GM18868 (cell line): ENCODE measurements at regions not wholly inside any gene's neighbourhood (a gene's known extent, or its start where the extent isn't known, plus 50 kb on each side); places are given as distances from the start of the nearest gene placed in this dataset.
"Not testable (repeated sequence)": the region's sequence is repeated elsewhere in the genome, so short reads cannot be mapped to it uniquely, and the experiment has no call there.

ENCODE experiments used
- ATAC-seq: cut with Tn5 transposase; IDR thresholded peaks from one replicate; pipeline ENCODE4 v1.9.1; 2021; ENCODE audit warnings: mild to moderate bottlenecking, moderate library complexity; ENCODE audit not compliant: unreplicated experiment

DNA sequence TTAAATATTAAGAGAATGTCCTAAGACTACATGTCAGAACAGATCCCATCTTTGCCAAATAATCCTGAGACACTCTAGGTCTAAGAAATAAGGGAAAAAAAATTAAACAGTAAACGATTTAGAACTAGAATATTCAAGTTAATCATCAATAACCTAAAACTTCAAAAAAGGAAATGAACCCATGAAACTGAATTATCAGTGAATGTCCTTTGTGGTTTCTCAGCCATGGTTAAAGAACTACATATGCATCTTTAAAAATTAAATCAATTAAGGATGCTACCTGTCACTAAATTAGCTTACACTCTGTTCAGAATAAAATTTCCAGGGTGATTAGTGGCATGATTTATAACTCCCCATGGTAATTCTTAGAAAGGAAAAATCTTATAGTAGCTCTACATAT lies 850.0 kb upstream of the C9orf72 start:
- ATAC-seq = no peak

DNA sequence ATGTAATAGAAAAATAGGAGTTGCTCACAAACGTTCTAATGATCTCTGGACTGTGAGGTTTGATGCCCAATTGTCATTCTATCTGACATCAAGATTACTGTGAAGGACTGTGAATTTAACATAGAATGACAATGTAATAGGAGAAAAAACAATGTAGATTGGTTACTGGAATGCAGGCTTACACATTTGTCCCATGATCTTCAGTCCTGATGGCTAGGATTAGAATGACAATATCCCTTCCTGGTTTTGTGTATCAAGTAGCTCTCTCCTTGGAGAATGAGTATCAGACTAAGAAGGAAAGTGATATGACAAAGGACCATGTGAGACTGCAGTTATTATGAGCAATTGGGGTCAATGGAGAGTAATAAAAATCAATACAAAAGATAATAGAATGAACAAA lies 862.2 kb upstream of the C9orf72 start:
- no peak for ATAC-seq

- no peak for ATAC-seq
Measured at GRCh38 chr9:28439688-28440087, 866.4 kb upstream of the C9orf72 start.

DNA sequence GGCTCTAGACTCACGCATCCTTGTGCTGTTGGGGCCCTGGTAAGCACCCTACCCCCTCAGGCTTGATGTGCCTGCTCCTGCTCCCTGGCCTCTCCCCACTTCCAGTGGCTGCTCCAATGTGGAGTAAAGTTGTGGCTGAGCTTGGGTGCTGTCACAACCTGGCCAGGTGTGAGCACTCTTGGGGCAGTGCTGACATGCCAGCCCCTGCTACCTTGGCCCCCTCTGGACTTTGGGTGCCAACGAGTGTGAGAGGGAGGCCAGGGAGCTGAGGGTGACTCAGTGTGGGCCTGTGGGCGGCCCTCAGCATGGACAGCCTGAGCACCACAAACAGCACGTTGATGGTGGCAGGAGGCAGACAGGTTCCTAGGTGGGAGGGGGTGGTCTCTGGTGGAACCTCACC lies 870.2 kb upstream of the C9orf72 start:
- no peak for ATAC-seq

DNA sequence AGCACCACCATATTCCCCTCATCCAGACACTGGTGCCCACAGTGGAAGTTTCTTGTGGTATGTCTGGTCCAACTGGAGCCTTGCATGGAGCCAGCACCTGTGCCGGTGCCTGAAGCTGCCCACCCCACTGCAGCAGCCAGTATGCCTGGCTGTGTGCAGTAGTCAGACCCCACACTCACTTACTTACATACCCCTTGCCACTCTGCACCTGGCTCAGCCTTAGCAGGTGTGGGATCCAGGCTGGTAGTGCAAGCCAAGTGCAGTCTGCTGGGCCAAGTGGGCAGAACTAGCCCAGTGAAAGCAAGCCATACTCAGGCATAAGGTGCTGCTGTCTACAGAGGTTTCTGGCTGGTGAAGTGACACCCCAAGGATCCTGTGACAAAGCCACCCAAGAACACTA lies 871.4 kb upstream of the C9orf72 start:
- no peak for ATAC-seq

DNA sequence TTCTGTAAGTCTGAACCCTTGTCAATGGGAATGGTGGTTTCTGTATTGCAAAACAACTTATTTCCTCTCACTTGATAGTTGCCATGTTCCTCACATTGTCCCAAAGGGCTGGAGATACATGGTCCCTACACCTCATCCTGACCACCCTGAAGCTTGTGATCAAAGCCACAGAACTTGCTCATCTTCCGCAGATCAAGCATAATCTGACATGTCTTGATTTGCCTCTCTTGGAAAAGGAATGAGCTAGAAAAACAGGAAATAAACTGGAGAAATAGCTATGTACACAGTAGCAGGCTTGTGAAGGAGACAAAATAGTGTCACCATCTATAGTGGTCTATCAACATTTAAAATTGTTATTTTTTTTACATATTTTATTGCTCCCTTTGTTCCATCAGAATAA lies 871.9 kb upstream of the C9orf72 start:
- ATAC-seq = no peak

- no peak for ATAC-seq
Measured at GRCh38 chr9:28453918-28454317, 880.6 kb upstream of the C9orf72 start.

GRCh38 chr9:28456861-28457260 lies 883.6 kb upstream of the C9orf72 start:
- ATAC-seq = no peak

DNA sequence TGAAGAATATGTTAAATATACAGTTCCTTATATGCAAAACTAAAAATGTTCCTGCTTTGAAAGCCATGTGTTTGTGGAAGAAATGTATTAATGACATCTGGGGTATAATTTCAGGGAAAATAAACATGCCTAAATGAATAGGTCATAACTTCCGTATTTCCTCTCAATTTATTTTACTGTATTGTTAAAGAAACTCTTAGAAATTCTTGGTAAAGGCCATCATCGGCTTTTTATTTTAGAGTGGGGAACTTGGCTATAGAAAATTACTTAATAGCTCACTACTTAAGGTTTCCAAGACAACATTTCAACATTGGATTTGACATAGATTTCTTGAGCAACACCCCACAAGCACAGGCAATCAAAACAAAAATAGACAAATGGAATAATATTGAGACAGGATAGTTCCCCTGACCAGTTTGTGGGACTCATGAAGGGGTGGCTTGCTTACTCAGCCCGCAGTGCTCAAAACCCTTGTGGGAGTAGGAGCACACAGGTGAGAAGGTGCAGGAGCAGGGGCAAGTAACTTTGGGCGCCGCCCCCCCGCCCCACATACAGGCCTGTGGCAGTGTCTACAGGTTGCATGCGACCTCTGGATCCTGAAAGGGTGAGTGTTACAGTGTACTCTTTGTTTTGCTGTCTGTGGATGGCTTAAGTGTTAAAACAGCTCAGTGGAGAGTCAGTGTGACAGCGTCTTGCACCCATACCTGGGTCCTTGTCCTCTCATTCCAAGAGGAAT lies 891.4 kb upstream of the C9orf72 start:
- no peak for ATAC-seq

DNA sequence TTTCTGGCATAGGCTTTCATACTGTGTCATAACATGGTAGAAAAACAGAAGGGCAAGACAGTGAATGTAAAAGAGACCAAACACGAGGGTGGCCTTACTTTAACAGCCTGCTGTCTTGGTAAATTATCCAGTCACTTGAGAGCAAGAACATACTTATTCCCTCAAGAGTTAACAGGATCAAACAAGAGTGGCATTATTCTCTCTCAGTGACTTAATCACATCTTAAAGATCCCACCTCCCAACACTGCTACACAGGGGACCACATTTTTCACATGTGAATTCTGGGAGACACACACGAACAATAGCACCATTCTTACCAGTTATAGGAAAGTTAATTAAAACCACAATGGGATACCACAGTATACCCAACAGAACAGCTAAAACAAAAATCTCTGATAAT lies 898.0 kb upstream of the C9orf72 start:
- no peak for ATAC-seq

DNA sequence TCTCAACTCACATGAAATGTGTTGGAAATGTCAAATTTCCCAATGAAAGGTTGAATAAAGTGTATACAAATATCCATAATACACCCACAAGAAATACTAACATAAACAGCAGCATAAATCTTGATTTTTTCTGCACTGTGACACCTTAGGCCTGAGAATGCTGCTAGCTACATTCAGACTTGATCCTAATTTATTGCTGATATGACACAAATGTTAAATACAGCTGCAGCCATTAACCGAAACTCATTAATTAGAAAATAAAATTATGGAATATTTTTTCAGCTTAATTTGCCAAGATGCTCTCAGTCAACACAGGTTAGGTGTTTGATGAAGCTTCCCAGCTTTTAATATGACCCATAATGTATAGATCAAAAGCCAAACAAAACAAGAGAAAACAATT lies 914.3 kb upstream of the C9orf72 start:
- ATAC-seq = no peak

- no peak for ATAC-seq
Measured at GRCh38 chr9:28491121-28491520, 917.8 kb upstream of the C9orf72 start.

DNA sequence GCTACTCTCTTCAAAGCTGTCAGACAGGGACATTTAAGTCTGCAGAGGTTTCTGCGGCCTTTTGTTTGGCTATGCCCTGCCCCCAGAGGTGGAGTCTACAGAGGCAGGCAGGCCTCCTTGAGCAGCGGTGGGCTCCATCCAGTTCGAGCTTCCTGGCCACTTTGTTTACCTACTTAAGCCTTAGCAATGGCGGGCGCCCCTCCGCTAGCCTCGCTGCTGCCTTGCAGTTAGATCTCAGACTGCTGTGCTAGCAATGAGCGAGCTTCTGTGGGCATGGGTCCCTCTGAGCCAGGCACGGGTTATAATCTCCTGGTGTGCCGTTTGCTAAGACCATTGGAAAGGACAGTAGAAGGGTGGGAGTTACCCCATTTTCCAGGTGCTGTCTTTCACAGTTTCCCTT lies 924.9 kb upstream of the C9orf72 start:
- ATAC-seq = not testable (repeated sequence)

DNA sequence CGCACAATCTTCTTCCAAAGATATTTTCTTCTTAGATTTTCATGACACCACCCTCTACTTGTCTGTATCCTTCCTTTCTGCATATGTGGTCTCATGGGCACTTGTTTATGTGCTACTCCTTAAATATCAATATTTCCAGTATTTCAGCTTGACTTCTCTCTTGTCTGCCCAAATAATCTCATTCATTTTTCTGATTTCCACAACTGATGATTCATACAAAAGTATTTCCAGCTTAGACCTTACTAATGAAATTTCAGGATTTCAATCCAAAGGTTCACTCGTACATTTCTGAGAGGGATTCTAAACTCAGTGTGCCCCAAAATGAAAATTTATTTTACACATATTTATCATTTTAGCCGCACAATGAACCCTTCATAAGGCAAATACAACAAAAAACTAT lies 928.9 kb upstream of the C9orf72 start:
- ATAC-seq = no peak

DNA sequence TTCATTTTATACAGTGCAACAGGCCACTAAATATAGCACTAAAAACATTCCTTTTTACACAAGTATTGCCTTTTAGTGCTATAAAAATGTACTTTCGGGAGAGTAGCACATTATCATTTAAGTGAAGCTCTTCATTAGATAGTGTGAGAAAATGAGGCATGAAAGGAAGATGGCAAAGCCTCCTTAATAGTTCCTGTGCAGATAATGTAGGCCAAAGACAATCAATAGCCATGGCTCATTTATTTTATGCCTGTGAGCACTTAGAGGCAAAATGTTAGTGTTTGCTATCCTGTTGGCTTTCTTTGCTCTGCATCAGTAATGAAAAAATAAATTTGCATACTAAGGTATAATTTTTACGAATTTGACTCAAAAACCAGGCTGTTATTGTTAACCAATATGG lies 929.5 kb upstream of the C9orf72 start:
- ATAC-seq = no peak

DNA sequence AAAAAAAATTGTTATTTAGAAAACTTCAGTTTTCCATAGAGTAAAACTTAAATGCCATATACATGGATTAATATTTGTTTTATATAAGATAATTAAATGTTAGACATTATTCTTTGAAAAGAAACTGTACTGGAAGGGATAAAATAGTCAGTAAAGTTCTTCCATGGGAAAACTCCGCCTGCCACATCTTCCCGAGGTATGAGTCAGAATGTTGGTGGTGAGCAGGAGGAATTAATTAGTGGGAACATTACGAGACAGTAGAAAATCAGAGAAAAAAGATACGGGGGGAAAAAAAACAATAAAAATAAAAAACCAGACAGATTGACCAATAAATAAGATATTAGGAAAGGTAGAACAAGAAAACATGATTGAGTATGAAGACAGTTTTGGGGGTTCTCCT lies 930.3 kb upstream of the C9orf72 start:
- ATAC-seq = no peak

DNA sequence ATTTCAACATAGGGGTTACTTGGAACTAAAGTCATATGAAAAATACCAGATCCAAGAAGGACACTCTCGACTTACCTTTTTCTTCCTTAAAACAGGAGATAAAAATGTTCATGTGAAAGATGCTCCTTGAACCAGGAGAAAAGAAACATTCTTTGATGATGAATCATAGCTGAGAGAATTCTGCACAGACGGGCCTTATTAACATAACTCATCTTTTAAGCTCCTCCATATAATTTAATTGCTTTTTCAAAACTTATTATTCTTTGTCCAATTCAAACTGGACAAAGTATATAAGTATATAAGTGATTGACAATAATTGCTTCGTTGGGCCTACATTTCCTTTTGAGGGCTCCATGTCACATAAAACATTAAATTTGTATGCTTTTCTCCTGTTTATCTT lies 945.2 kb upstream of the C9orf72 start:
- no peak for ATAC-seq

- not testable (repeated sequence) for ATAC-seq
Measured at GRCh38 chr9:28524309-28524708, 951.0 kb upstream of the C9orf72 start.

DNA sequence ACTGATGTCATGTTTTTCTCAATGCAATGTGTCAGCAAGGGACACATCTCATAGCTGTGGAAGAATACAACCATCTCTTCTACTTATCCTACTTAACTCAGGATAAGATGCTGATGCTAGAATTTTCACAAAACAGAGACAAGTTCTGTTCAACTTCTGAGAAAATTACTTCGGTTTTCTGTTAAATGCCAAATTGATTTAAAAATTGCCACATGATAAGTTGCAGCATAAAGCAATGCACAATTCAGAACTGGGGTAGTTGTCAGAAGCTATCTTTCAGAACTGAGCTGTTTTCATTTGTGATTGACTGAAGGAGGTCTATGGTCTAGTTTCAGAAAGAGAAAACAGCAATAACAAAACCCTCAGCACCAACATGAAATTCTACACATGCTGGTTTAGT lies 954.8 kb upstream of the C9orf72 start:
- no peak for ATAC-seq

GRCh38 chr9:28538132-28538531 lies 964.9 kb upstream of the C9orf72 start:
- ATAC-seq = no peak

DNA sequence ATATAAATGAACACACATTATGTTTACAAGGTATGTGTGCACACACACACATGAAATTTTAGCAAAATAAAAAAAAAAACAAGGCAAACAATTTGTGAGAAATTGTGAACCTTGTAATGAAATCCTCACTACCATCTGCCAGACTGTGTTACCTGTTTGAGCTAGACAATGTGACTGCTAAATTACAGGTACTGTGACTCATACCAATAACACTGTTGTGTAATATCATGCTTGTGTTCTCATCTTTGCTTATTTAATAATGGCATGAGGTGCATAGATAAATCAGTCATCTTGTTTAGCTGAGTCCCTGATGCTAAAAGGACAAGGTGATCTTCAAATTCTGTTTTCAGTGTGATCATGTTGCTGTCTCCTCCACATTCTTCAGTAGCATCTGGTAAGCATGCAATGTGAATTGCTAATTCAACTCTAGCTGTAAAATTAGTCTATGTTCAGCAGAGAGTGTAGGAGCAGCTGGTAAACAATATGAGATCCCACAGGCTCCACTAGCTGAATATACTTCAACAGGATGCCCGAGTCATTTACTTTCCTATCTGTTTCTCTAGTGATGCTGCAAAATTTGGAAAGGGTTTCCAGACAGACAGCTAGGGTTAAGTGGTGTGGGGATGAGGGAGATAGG lies 966.3 kb upstream of the C9orf72 start:
- no peak for ATAC-seq

DNA sequence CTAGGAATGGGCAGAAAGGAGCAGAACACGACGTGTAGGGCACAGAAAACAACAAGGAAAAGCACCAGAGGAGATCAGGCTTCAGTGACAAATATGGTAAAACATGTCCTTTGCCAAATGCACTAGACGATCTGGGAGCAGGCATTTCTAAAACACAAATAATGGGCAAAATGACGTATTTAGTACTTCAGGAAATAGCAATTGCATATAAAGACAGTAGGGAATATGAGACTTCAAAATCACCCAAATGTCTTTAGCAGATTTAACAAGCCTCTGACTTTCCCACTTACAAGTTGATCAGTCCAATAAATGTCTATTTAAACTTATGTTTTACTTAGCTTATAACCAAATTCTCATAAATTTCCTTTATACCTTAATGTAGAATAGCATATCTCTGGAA lies 969.6 kb upstream of the C9orf72 start:
- no peak for ATAC-seq

DNA sequence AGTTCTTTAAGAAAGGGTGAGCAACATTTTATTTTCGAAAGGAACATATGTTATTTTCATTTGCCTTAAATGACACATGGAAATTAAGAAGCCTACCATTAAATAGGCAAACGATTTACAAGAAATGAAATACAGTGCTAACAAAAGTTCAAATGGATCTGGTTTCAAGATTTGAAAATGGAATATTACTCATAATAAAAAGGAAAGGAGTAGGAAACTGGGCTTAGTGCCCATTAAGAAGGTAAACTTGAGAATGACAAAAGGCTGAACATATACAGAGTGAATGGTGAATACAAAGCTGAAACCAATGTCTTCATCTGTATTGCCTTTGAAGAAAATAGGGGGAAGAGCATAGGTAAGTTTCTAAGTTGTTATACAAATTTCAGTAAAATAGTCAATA lies 974.2 kb upstream of the C9orf72 start:
- no peak for ATAC-seq
